ENCODE measurements at regions not wholly inside any gene's neighbourhood (a gene's known extent, or its start where the extent isn't known, plus 50 kb on each side); places are given as distances from the start of the nearest gene placed in this dataset.
"Not testable (repeated sequence)": the region's sequence is repeated elsewhere in the genome, so short reads cannot be mapped to it uniquely, and the experiment has no call there.

- Histone ChIP-seq H2AFZ (ENCODE audit: control insufficient read depth, low read length) (no peak overlapping the region), H3K36me3 (ENCODE audit: control insufficient read depth in 2 of 2, extremely low read depth in 1 of 2, insufficient read depth in 2 of 2, low read length in 2 of 2) (no peaks in the 10 kb centered on the region), H3K9ac (ENCODE audit: control insufficient read depth, extremely low read depth, insufficient read depth, low read length) (no peak overlapping the region), H4K20me1 (ENCODE audit: control insufficient read depth, extremely low read depth, insufficient read depth, low read length) (no peaks in the 10 kb centered on the region), H3K9me3 (ENCODE audit: control insufficient read depth, low read depth, low read length) (no peaks in the 10 kb centered on the region), H3K79me2 (ENCODE audit: control insufficient read depth, insufficient read depth, low read length) (no peaks in the 10 kb centered on the region), H3K4me1 (ENCODE audit: control insufficient read depth, extremely low read depth, insufficient read depth, low read length) (no peaks in the 10 kb centered on the region), H3K27me3 (ENCODE audit: control insufficient read depth, extremely low read depth, insufficient read depth, low read length) (no peaks in the 10 kb centered on the region), H3K9me1 (ENCODE audit: control insufficient read depth, extremely low read depth, insufficient read depth, low read length) (no peaks in the 10 kb centered on the region), H3K4me3 (ENCODE audit: control insufficient read depth in 2 of 3, extremely low read depth in 1 of 3, insufficient read depth in 2 of 3, low read depth in 1 of 3, low read length in 3 of 3) (no peak overlapping the region), H3K4me2 (ENCODE audit: control insufficient read depth, extremely low read depth, insufficient read depth, low read depth, low read length) (no peak overlapping the region), H3K27ac (ENCODE audit: control insufficient read depth, insufficient read depth, low read length) (no peak overlapping the region)
- TF ChIP-seq CTCF (optimal IDR thresholded peaks at IDR 0.05 in 1 of 3, IDR thresholded peaks at IDR 0.05 in 1 of 3, conservative IDR thresholded peaks at IDR 0.05 in 1 of 3; ENCODE audit: extremely low read depth in 1 of 3, insufficient read depth in 2 of 3, low read length in 3 of 3) (no peak), EZH2 (IDR thresholded peaks at IDR 0.05; ENCODE audit: low read length) (no peak)
- dilution Hi-C loops (cut with MboI; ENCODE audit: extremely low pct_ligation_motif_present, low sequenced_read_pairs): no loop called here
- DNase-seq (ENCODE audit: low read depth, low spot score): no peak
- no peak for FAIRE-seq
Measured at GRCh38 chr5:5738797-5739489, 316.5 kb downstream of the ICE1 start.

- Histone ChIP-seq H3K9ac (ENCODE audit: control insufficient read depth, extremely low read depth, insufficient read depth, low read length) (no peak overlapping the region), H3K9me1 (ENCODE audit: control insufficient read depth, extremely low read depth, insufficient read depth, low read length) (no peaks in the 10 kb centered on the region), H3K36me3 (ENCODE audit: control insufficient read depth in 2 of 2, extremely low read depth in 1 of 2, insufficient read depth in 2 of 2, low read length in 2 of 2) (no peaks in the 10 kb centered on the region), H3K27me3 (ENCODE audit: control insufficient read depth, extremely low read depth, insufficient read depth, low read length) (no peaks in the 10 kb centered on the region), H3K4me3 (ENCODE audit: control insufficient read depth in 2 of 3, extremely low read depth in 1 of 3, insufficient read depth in 2 of 3, low read depth in 1 of 3, low read length in 3 of 3) (no peak overlapping the region), H3K9me3 (ENCODE audit: control insufficient read depth, low read depth, low read length) (no peaks in the 10 kb centered on the region), H2AFZ (ENCODE audit: control insufficient read depth, low read length) (no peak overlapping the region), H3K4me1 (ENCODE audit: control insufficient read depth, extremely low read depth, insufficient read depth, low read length) (no peaks in the 10 kb centered on the region), H3K79me2 (ENCODE audit: control insufficient read depth, insufficient read depth, low read length) (no peaks in the 10 kb centered on the region), H3K27ac (ENCODE audit: control insufficient read depth, insufficient read depth, low read length) (no peak overlapping the region), H4K20me1 (ENCODE audit: control insufficient read depth, extremely low read depth, insufficient read depth, low read length) (no peaks in the 10 kb centered on the region), H3K4me2 (ENCODE audit: control insufficient read depth, extremely low read depth, insufficient read depth, low read depth, low read length) (no peak overlapping the region)
- FAIRE-seq: no peak
- no peak for DNase-seq (ENCODE audit: low read depth, low spot score)
- dilution Hi-C loops (cut with MboI; ENCODE audit: extremely low pct_ligation_motif_present, low sequenced_read_pairs): no loop called here
- TF ChIP-seq EZH2 (IDR thresholded peaks at IDR 0.05; ENCODE audit: low read length) (no peak), CTCF (optimal IDR thresholded peaks at IDR 0.05 in 1 of 3, IDR thresholded peaks at IDR 0.05 in 1 of 3, conservative IDR thresholded peaks at IDR 0.05 in 1 of 3; ENCODE audit: extremely low read depth in 1 of 3, insufficient read depth in 2 of 3, low read length in 3 of 3) (no peak)
Measured at GRCh38 chr5:5736007-5736406, 313.5 kb downstream of the ICE1 start.

- H3K4me3 ChIP-seq (ENCODE audit: control insufficient read depth in 2 of 3, extremely low read depth in 1 of 3, insufficient read depth in 2 of 3, low read depth in 1 of 3, low read length in 3 of 3); dilution Hi-C loops (cut with MboI; ENCODE audit: extremely low pct_ligation_motif_present, low sequenced_read_pairs); H3K27me3 ChIP-seq (ENCODE audit: control insufficient read depth, extremely low read depth, insufficient read depth, low read length); DNase-seq (ENCODE audit: low read depth, low spot score); H4K20me1 ChIP-seq (ENCODE audit: control insufficient read depth, extremely low read depth, insufficient read depth, low read length); H3K9me1 ChIP-seq (ENCODE audit: control insufficient read depth, extremely low read depth, insufficient read depth, low read length); H3K4me1 ChIP-seq (ENCODE audit: control insufficient read depth, extremely low read depth, insufficient read depth, low read length); H3K27ac ChIP-seq (ENCODE audit: control insufficient read depth, insufficient read depth, low read length); H3K79me2 ChIP-seq (ENCODE audit: control insufficient read depth, insufficient read depth, low read length); H3K9ac ChIP-seq (ENCODE audit: control insufficient read depth, extremely low read depth, insufficient read depth, low read length); H3K36me3 ChIP-seq (ENCODE audit: control insufficient read depth in 2 of 2, extremely low read depth in 1 of 2, insufficient read depth in 2 of 2, low read length in 2 of 2); H3K4me2 ChIP-seq (ENCODE audit: control insufficient read depth, extremely low read depth, insufficient read depth, low read depth, low read length); H2AFZ ChIP-seq (ENCODE audit: control insufficient read depth, low read length); FAIRE-seq; H3K9me3 ChIP-seq (ENCODE audit: control insufficient read depth, low read depth, low read length): not testable (repeated sequence)
Measured at GRCh38 chr5:5733058-5733457, 310.6 kb downstream of the ICE1 start.

Measured in keratinocyte (primary cell).